Superior temporal gyrus (tissue), 1 donor: ENCODE measurements at regions not wholly inside any gene's neighbourhood (a gene's known extent, or its start where the extent isn't known, plus 50 kb on each side); places are given as distances from the start of the nearest gene placed in this dataset.
A peak's percentile ranks its signal among the peaks of the same experiment; 100 is the strongest.

Experiments used
- DNase-seq: peaks from one replicate; pipeline ENCODE4 v3.0.0-alpha.2; 2016; ENCODE audit errors: extremely low spot score

DNA sequence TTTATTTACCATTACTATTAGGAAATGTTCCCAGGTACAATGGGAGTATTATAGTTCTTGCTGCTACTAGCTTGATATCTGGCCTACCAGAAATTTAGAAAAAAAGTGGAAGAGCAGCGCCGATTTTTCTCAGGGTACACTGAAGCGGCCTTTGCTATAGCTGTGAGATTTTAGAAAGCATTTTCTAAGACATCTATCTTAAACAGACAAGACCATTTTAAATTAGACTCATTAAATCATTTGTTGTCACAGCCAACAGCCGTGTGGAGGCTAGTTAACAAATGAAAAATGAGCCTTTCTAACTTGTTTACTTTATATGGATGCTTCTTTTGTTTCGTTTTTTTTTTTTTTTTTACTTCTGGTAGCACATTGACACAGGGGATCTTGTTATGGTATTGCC is 183.2 kb upstream of the ZRANB2 start:
- DNase-seq = no peak

- no peak for DNase-seq
Observed at GRCh38 chr1:71262970-71263369, 182.1 kb upstream of the ZRANB2 start.

- DNase-seq = no peak
Observed at GRCh38 chr1:71252900-71253299, 172.1 kb upstream of the ZRANB2 start.

- DNase-seq = no peak
Observed at GRCh38 chr1:71245246-71245645, 164.4 kb upstream of the ZRANB2 start.

DNA sequence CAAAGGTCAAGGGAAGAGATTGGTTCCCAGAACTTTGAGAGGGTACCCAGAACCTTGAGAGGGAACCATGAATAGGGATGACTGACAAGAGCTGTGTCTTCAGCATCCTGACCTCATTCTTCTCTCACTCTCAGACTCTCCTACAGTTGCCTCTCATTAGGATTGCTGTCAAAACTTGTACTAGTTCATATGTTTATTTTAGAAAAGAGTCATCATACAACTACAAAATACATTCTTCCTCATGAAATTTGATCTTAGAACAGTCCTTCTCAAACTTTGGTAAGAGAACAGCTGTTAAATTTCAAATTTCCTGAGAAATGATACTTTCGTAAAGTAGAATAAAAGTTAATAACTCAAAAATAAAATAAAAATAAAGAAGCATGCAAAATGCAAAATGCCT is 161.4 kb upstream of the ZRANB2 start:
- no peak for DNase-seq

- DNase-seq = no peak
Observed at GRCh38 chr1:71240656-71241055, 159.8 kb upstream of the ZRANB2 start.

DNA sequence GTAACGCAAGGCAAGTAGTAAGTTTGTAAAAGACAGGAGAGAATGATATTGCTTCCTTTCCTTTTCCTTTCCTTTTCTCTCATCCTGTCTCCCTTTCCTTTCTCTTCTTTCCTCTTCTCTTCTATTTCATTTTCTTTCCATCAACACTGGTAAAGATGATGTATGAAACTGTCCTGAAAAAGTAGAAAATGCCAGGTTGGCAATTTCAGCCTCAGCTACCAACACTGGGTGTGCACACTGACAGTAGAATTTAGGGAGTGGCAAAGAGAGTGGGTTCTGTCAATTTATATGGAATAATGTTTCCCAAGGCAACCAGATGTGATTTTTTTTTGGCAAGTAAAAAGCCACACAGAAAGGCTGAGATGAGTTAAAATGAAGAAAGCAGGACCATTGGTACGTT is 155.7 kb upstream of the ZRANB2 start:
- no peak for DNase-seq

- no peak for DNase-seq
Observed at GRCh38 chr1:71233645-71234044, 152.8 kb upstream of the ZRANB2 start.

DNA sequence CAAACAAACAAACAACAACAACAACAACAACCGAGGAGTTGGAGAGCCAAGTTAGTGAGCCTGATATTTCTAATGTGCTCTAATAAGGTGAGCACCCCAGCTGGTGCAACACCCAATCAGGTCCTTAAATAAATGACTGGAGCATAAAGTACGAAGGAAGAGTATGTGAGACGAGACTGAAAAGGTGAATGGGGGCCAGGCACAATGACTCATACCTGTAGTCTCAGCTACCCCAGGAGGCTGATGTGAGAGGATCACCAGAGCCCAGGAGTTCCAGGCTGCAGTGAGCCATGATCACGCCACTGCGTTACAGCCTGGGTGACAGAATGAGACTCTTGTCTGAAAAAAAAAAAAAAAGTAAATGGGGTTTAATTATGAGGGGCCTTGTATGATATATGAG is 152.0 kb upstream of the ZRANB2 start:
- DNase-seq = no peak

DNA sequence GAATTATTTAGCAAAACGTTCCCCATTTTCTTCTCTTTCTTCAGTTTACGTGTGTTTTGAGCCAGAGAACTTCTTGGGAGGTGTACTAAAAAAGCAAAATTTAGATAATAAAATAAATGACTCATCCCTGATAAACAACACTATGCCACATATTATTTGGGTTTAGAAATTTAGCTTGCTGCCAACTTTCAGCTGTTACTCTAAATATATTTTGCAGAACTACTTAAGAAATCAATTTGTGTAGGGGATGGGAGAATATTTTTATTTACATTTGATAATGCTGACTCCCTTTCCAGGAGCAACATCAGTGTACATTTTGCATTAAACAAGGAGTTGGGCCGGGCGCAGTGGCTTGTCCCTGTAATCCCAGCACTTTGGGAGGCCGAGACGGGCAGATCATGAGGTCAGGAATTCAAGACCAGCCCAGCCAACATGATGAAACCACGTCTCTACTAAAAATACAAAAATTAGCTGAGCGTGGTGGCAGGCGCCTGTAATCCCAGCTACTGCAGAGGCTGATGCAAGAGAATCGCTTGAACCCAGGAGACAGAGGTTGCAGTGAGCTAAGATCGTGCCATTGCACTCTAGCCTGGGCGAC is 151.4 kb upstream of the ZRANB2 start:
- DNase-seq = no peak

GRCh38 chr1:71231751-71232150 is 150.9 kb upstream of the ZRANB2 start:
- DNase-seq = no peak

DNA sequence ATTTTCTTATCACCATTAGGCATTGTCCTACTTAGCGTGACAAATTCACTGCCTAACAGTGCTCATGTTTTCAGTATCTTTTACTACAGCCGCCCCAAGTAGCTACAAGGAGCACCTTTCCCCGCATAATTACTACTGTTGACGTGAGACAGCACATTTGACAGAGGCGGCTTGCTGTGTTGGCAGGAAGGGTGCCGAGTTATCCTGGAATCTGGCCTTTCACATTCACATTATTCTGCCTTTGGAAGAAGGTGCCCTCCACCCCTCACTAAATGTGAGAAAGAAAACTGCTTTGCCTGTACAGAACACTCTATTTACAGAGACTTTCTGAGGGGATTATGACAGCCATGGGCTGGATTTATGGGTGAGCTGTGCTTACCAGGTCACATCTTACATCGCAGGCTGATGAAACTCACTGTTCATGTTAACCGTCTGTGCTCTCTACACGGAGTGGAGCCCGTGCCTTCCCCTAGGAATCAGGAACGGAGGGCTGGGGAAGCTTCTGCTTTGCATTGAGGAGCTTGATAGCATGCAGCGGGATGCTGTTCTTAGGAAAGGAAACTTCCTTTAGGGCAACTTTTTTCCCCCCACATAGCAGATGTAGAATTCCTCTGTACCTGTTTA is 148.0 kb upstream of the ZRANB2 start:
- no peak for DNase-seq

DNA sequence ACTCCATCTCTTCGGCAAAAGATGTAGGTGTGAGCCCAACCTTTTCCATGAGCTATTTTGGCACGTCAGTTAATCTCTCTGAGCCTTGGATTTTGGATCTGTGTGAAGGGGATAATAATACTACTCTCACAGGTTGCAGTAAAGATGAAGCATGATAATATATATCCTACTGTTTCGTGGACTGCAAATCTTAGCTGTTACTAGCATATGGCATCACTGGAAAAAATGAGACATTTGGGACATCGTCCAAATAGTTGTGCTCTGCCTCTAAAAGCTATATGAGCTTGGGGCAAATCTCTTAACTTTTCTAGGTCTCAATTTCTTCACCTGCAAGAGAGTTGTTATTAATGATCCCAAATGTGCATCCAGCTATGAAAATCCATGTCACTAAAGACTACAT is 147.4 kb upstream of the ZRANB2 start:
- DNase-seq = peak; percentile 68

DNA sequence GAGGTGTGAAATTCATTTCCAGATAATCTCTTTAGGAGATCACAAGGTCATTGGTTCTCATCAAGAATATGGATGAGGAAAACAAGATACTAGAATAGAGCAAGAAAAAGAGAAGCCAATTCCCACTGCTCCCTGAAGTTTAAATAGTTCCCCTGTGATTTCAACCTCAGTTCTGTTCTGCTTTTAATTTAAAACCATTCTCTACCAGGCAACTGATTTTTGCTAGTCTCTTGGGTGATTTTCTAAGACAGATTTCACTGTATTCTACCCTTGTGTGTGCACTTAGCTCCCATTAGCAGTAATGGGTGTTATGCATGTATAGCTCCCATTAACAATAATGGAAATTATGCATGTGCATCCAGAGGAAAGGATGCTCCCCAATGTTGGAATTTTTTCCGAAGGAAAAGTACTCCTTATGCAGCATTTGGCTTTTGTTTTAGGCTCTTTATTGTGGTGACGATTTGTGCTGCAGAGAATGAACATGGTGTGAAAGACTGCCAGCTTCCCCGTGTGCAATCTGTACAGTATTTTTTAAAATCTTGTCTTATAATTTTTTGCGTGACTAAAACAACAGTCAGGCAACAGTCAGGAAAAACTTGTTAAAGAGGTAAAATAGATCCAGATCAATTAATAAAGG is 144.0 kb upstream of the ZRANB2 start:
- peak; percentile 56 for DNase-seq

GRCh38 chr1:71223641-71224340 is 143.0 kb upstream of the ZRANB2 start:
- DNase-seq = peak; percentile 49

- no peak for DNase-seq
Observed at GRCh38 chr1:71222668-71223067, 141.8 kb upstream of the ZRANB2 start.

DNA sequence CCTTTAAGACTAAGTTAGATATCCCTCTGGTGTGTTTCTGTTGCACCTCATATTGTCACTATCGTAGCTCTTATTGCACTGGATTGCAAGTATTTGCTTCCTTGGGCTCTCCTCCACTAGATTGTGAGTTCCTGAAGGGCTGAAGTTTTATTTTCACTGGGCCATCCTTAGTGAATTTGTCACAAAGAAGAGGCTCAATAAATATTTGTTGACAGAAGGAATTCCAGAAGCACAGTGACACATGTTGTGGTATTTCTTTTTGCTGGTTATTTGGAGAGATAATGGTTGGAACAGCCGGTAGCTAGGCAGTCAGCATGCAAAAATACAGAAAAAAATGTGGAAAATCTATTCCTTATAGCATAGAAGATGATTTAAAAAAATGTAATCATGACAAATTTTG is 129.9 kb upstream of the ZRANB2 start:
- no peak for DNase-seq

DNA sequence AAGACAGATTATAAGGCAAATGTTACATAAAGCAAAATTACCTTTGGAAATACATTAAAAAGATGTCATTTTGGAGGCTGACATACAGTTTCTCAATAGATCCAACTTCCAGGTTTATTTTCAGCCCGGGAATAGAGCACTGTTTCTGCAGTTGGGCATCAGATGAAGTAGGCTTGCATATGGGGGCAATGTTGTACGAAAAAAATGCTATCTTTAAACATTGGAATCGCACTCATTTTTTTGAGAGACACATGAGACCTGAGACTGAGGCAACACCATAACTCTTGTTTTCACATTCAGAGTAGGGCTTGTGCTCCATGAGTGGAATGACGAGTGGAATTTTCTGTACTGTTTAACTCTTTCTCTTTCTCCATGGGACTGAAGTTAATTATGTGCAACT is 122.4 kb upstream of the ZRANB2 start:
- peak; percentile 39 for DNase-seq

- no peak for DNase-seq
Observed at GRCh38 chr1:71200503-71200902, 119.7 kb upstream of the ZRANB2 start.

DNA sequence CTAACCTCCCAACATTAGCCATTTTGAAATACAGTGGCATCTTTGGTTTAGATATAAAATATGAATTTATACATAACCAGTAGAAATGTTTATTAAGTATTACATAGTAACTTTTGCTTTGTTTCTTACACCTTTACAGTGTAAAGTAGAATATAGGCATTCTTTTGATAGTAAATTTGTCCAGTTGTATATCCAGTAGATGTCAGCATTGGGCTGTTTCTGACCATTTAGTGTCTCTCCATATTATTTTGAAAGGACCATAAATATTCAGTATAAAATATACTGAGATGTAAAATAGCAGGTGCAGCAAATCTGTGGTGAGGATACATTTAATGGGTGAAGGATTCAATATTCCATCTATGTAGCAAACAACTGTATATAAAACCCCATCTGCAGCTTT is 115.8 kb upstream of the ZRANB2 start:
- DNase-seq = peak; percentile 78

DNA sequence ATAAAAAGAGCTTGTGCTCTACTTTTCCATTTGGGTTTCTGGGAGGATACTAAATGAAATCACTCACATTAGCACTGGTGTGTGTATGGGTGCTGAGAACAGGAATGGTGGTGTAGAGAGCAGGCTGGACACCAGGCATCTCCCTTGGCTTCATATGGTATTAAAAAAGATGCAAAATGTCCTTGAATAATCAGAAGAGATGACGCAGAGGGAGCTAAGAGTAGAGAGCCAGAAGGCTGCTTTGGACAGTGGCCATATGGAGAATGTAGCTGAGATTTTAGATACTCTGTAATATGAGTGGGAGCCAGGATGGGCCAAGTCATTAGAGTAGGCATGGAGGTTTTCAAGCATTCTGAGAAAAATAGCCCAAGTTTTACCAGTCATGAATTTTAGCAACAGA is 112.3 kb upstream of the ZRANB2 start:
- peak; percentile 72 for DNase-seq

DNA sequence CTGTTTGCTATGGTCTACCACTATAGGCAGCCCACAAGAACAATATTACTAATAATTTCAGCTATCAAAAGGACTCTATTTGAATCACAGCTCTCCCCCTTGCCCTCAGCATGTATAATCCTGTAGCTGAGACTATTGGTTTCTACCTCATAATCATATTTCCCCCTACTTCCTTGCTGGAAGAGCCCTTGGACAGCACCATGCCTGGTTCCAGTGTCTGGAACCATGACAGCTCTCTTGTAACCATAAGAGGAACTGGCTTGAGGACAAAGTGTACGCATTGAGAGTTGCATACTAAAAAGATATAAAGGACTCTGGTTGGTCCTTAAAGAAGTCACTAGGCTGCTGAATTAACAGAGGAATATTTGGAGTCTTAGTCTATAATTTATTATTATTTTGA is 110.7 kb upstream of the ZRANB2 start:
- DNase-seq = no peak

DNA sequence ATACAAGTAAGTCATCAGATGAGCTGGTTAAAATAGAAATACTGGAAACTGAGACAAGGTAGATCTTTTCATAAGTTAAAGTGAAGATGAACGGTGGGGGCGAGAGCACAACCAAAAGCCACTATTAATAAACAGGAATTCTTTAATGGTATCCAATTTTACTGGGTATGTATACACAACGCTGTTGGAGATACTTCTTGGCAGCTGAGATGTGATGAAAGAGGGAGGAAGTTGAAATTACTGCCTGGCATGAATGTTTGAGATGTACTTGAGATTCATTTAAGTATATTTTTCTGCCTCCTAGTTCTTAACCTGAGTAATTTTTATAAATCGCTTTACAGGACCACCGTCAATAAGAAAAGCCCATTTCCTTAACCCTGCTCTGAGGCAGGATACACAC is 110.0 kb upstream of the ZRANB2 start:
- DNase-seq = no peak
